NCI-H1930 (cell line): ENCODE measurements at regions not wholly inside any gene's neighbourhood (a gene's known extent, or its start where the extent isn't known, plus 50 kb on each side); places are given as distances from the start of the nearest gene placed in this dataset.
A peak's percentile ranks its signal among the peaks of the same experiment; 100 is the strongest.
"Not testable (repeated sequence)": the region's sequence is repeated elsewhere in the genome, so short reads cannot be mapped to it uniquely, and the experiment has no call there.

ENCODE experiments used
- DNase-seq, 2 experiments: peaks; one replicate each; lab custom pipeline; 2025; lab: John Stamatoyannopoulos, UW

DNA sequence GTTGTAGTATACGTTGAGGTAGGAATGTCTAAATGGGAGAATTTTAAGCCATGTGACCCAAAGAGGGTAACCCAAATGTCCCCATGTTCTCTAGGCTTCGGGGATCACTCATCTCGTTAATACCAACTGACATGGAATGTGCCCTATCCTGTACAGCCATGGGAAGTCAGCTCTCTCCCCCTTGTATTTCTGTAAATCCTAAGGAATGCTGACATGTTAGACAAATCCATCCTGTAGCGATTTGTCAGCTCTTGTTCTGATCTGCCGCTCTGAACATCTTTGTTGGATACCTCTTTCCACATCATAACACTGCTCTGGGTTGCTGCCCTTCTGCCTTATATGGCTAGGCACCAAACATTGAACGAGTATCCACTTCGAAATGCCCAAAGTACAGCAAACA, 350.6 kb downstream of the RND3 start:
- no peak for DNase-seq

DNA sequence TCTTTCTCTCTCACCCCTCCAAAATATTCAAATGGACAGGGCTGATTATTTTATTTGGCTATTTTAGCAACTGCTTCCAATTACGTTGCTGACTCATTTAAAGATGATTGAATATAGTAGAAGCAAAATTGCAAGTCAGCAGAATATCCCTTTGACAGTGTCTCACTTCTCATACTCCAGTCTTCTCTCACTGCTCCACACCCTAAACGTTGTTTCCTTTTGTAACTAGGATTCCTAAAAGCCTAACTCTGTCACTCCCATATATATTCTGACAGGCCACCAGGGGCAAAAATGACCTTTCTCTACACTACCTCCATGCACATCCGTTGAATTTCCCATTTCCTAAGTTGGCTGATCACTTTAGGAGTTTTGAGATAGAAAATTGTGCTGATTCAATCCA, 351.1 kb downstream of the RND3 start:
- DNase-seq: no peak

DNA sequence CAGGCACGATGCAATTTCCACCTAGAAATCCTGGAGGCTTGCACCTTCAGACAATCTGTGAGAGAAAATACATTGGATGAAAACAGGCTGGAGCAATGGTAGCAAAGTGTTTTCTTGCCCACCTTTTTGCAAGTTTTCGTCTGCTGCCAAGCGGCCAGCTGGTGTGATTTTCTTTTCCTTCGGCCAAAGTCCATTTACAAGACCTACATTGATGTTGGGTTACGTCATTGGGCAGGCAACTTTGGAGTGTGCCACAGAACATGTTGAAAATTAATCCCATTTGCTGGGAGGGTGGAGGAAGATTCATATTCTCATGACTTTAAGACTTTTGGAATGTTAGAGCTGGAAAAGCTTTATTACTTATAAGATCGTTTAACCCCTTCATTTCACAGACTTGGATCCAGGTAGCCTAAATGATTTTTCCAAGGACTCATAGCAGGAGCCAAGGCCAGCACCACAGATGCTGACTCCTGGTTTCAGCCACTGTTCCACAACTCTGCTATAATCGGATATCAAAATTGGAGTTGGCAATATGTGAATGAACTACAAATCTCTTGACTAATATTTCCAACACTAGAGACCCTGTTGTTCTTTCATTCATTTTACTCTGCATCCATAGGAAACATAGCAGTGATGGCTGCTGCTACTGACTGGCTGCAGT, 352.1 kb downstream of the RND3 start:
- no peak for DNase-seq

DNA sequence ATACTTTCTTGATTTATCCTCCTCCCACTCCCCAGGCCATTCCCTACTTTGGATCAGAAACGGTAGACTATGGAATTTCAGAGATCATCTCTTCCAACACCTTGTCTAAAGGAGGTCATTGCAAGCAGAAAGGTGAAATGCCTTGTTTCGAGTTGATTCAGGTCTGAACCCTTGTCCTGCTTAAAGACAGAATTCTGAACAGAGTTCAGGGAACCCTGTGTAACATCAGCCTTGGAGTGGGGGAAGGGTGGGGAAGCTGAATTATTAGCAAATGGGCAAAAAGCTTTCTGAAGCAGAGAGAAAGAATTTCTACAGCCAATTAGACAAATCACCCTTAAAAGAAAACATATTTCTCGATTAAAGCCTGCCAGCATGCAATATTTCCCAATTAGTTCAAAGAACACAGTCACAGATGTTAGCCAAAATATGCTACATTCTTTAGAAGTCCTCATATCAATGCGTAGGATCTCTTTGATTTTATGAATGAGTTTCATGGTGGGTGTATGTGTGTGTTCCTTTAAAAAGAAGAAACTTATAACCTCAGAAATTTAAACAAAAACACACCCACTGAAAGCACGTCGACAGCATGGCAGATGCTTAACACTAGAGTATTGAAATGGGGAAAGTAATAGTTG, 353.1 kb downstream of the RND3 start:
- DNase-seq: no peak

DNA sequence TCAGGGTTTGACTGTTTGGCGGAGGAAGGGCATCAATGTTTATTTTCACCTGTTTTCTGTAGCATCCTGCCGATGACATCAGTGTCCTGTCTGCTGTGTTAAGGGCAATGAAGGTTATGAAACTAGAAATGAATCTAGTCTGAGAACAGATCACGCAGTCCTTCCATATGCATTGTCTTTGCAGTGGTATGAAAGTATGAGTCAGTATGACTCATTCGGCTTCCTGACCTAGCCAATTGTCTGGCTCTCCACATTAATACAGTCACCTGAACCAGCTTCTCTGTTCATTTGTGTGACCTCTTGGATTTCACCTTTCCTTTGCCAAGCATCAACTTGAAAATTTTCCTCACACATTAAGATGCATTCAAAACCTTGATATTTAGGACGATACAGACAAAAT, 353.8 kb downstream of the RND3 start:
- DNase-seq: no peak

DNA sequence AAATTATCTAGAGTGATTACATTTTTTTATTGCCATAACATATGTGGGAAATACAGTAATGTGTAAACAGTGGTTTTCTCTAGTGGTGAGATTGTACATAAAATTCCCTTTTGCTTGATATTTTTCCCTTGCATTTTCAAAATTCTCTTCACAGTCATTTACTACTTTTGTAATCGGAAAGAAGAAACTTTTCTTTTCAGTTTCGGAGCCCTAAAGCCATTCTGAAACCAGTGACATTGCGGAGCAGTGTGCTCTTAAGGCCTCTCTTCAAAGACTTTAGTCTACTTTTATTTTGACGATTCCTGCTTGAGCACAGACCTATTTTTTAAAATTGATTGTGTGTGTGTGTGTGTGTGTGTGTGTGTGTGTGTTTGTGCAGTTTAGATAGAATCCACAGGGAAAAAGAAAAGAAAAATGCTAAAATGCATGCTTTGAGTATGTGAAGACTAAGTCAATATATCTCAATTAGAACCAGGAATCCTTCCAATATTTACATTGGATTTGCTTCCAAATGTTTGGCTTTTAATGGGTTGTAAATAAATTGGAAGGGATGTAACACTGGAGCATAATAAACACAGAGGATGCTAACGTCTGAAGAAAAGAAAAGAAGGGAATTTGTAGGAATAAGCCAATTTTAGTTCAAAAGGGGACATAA, 357.4 kb downstream of the RND3 start:
- DNase-seq: peak in 1 of 2 experiments; percentile 16

DNA sequence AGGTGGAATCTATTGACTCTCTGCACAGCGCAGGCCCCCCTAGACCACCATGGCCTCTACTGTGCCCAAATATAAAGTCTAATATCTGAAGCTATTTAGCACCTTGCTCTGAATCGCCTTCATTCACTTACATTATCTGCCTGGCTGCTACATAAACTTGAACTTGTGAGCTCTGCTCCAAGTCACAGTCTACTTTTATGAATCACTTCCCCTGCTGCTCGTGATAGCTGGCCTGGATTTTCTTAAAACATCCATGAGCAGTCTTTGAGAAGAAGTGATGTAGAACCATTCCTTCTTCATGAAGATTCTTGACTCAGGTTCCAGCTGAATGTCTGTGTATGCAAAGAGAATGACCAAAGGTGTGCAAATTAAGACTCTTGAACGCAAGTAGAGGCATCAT, 359.5 kb downstream of the RND3 start:
- no peak for DNase-seq

DNA sequence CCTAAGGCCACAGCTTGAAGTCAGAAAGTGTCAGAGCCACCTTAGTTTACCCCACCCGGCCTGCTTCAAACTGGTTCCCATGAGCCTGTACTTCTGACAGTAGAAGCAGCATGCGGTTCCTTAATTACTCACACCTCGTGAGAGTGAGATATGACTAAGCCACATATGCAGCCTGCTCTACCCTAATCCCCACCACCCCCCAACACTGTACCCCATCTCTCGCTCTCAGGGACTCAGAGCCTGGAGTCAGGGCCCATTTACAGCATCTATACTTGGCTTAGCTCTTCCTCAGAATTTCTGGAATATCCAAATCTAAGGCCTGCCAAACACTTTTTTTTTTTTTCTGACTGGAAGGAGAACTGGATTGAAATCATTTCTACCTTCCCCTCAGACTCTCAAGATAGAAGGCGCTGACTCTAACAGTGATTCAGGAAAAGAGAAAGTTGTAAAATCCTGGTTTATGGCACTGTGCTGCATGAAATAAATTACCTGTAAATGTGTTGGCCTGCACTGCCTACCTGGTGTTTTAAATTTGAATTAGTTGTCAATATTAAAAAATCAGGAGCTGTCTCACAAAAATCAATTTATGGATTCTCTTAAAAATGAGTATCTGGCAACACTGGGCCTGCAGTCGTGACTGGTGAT, 360.0 kb downstream of the RND3 start:
- no peak for DNase-seq

DNA sequence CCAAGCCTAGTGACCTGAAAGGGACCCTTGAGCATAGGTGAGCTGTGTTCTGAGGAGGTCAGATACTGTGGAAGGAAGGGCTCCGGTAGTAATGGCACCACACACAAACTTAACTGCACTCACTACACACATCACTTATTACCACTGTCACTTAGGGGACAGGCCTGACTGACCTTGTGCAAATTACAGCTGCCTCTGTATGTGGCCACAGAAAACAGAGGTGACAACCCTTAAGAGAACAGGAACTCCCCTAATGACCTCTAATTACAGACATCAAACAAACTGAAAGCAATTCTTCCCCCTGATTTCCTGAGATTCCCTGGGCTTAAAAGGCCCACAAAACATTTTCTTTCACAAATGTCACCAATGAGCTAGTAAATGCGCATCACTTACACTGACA, 360.6 kb downstream of the RND3 start:
- DNase-seq: no peak

DNA sequence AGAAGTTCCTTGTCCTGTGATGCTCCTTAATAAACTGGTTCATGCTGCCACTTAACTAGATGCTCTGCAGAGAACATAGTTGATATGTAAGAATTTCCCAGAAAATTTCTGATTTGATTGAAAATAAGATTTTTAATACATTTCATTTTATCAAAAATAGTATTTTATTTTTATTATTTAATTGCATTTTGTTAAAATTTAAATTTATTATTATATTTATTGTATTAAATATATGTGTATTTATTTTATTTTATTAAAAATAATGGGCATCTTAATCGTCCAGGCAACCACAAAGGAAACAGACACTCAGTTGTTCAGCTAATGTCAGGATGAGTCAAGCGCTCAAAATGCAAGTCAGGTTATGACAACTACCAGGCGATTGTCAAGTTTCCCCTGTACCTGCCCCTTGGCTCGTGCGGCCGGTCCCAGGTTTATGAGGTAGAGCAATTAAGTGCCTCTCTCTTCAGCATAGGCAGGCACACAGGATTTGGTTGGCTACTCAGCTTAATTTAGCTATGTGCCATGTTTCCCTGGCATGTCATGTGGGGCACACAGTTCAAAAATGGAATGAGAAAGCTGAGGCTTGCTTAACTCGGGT, 361.2 kb downstream of the RND3 start:
- no peak for DNase-seq

DNA sequence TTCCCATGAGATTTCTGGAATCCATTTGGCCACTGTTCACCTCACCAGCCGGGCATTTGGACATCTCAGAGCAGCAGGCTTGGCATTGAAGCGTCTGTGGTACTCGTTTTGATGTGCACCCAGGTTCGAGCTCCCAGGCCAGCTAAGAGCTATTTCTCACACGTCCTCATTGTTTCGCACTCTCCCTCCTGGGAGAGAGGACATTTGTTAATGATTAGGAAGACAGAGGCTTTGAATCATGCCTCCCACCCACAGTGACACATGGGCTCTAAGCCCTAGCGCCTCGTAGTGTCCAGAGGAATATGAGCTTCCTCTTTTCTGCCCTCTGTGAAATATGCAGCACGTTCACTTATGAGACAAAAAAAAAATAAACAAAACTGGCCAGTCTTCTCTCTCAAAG, 361.8 kb downstream of the RND3 start:
- DNase-seq: no peak

DNA sequence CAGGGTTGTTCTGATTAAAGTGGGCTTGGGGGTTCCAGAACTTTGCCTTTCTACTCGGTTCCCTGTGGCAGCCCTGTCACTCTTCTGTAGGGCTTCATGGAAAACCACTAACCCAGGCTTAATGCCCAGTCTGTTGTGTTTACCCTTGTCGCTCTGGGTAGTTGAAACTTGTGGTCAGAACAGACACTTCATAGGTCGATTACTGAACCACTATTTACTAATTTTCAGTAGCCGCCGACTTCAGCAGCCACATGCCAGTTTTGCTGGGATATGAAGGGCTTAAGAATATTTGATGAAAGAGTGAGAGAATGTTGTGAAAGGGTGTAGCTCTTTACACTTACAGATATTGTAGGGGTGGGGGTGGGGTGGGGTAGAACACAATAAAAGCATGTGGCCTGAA, 362.3 kb downstream of the RND3 start:
- no peak for DNase-seq

DNA sequence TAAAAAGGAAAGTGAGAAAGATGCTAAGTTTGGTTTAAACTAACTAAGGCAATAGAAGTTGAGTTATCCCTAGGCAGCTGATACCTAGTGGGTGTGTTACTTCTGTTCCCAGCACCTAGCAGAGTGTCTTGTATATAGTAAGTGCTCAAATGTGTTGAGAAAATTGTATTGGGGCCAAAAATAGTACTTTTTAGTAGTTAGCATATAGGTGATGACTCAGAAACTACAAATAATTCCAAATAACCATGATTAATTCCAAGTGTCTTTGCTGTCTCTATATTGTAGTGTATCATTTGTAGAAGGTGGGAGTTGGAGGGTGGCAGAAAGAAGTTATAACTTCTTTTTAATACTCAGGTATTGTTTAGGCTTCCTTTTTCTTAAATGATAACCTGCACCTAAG, 362.7 kb downstream of the RND3 start:
- DNase-seq: no peak

DNA sequence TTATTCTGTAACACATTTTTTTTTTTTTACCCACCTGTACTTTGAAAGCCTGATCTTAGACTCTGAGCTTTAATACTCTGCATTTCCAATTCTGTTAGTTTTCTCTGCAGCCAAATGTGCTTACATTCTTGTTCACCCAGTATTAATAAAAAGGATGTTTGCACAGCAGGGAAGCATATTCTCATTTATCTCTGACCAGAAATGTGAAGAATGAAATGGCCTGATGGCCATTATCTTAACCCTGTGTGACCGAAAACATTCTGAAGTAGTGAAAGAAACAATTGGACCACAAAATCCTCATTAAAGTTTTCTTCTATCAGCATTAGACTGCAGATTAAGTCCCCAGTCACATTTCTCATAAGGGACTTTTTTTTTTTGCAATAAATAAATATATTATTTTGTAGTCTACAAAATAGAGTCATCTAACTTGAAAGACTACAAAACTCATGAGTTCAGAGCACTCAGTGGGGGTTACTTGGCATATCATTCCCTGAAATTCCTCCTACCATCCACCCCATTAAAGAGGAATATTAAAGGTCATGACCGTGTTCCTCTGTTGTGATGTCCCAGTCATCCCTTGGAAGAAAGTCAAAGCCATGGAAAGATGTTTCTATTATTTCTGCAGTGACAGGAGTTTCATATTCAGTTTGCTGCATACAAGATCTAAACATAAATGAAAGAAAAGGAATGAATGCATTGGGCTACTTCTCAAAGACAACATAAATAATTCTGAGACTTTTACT, 364.4 kb downstream of the RND3 start:
- DNase-seq: no peak

DNA sequence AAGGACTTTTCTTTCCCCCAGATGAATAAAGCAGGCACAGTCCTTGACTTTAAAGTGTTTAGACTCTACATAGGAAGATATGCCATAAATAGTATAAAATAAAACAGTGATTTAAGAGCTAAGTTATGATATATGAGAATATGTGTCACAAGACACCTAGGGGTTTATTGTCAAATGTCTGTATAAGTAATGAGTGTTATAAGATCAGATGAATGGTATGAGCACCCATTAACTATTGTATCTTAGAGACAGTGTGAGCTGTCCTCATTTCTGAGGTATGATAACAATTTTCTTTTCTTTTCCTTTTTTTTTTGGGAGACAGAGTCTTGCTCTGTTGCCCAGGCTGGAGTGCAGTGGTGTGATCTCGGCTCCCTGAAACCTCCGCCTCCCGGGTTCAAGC, 365.3 kb downstream of the RND3 start:
- DNase-seq: no peak

DNA sequence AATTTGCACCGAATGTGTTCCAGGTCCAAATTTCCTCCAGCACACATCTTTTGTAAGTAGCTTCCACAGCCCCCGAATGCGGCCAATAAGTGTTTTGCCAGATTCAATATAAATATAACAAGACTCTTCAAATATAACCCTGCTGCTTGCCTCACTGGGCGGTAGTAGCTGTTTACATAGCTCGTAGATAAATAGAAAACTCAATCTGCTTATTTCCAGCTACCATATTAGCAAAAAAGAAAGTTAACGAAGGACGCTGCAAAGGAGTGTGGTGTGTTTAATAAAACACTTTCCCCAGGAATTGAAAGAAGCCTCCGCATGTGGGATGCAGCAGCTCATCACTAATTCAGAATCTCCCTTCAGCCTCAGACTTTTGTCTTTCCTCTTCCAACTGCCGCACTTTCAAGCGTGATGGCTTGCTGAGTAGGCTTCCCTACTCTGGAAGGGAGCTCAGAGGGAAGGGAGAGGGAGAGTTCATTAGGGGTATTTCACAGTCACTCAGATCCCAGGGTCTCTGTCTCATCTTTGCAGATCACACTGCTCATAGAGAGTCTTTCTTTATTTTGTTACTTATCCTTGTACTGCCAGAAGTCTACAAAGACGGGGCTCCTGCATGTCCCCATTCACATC, 367.0 kb downstream of the RND3 start:
- no peak for DNase-seq

DNA sequence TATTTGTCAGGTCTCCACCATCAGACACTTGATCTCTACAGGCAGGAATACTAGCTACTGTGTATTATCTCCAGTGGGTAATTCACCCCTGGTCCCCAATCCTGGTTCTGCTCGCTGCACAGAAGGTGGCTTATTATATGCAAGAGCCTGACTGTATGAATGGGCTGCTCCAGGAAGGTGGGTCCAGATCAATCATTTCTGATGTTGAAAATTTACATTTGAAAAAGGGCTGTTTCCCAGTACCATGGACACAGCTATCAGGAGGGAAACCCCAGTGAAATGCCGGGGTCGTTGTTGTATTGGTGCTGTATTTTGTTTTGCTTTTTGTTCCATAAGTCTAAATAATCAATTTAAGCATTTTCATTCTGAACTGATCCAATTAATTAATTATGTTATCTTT, 367.6 kb downstream of the RND3 start:
- DNase-seq: no peak

DNA sequence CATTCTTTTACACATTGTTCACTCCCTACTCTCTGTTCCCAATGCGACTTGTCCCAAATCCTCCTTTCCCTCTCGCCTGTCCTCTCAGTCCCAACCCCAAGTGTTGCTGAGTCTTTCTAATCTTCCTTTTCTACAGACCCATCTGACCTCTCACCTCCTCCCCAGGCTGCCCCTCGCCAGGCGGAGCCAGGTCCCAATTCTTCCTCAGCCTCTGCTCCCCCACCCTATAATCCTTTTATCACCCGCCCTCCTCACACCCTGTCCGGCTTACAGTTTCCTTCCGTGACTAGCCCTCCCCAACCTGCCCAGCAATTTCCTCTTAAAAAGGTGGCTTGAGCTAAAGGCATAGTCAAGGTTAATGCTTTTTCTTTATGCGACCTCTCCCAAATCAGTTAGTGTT, 373.4 kb downstream of the RND3 start:
- DNase-seq: not testable (repeated sequence)

DNA sequence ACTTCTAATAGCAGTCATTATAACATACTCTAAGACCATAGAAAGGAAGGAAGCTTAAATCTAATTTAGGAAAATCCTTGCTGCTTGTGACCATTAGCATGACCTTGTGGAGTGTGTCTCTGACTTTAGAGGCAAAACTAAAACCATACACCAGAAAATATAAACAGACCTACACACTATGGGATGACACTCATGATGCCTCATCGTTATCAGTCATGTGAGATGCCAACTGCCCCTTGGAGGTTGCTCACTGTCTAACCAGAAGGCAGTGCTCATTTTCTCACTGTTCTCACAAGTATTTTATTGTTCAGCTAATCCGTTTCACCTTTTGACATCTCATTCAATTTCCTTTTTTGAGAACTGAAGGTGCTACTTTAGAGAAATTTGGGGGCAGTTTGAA, 376.9 kb downstream of the RND3 start:
- no peak for DNase-seq

DNA sequence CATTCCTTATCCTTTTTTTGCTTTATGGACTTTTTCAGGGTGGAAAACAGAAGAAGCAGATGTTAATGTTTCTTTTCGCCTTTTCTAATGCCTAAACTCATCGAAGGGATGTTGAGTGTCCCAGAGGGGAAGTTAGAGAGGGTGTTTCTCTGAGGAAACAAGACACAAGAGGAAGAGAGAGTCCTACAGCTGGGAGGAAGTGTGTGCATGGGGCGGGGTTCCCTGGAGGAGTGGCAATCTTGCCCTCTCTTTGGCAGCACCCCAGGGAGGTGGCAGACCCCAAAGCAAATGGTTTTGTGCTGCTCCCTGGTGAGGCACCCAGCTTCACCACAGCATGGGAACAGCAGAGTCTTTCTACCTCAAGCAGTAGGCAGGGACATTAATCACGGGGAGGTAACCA, 377.6 kb downstream of the RND3 start:
- DNase-seq: no peak

DNA sequence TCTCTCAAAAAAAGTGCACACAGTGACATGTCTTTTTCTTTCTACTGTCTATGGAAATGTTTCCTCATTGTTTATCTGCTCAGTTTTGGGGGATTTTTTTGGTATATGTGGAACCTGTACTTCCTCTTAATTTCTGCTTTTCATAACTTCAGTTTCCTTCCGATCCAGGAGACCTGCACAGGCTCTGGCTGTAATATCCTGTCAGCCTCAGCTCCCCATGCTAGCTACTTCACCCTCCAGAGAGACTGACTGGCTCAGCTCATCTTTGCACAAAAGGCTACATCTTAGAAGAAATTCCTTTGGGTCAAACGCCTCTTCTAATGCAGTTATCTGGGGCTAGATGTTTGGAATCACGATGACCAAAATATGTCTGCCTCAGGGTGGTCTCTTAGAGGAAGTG, 378.4 kb downstream of the RND3 start:
- no peak for DNase-seq

DNA sequence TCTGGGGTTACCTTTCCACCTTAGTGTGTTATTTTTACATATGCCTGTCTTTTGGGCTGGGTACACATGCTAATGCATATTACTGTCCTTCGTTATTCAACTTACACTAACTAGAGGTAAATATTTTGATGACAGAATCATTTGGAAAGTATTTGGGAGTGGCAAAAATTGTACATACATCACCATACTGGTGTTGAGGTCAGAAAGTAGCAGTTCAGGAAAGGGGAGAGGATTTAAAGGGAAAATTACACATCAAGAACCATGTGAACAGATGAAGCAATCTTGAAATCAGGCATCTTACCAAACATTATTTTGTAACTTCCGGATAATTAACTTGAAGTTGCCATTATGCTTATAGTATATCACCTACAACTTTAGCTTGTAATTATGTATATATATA, 379.7 kb downstream of the RND3 start:
- no peak for DNase-seq
